CD4-positive, alpha-beta T cell (primary cell): ENCODE measurements at regions not wholly inside any gene's neighbourhood (a gene's known extent, or its start where the extent isn't known, plus 50 kb on each side); places are given as distances from the start of the nearest gene placed in this dataset.

ENCODE experiments used
- ATAC-seq: fragments of 200-7000 bp; cut with Tn5 transposase; one replicate; pipeline ENCODE4 v1.10.0; 2022; ENCODE audit warnings: mild to moderate bottlenecking; ENCODE audit not compliant: poor library complexity
- CTCF ChIA-PET: fragments of 350-600 bp; sonication (Branson Sonifier 250); formaldehyde crosslinking; loops from one replicate; lab custom pipeline; 2021; ENCODE audit warnings: antibody characterized with exemption, inconsistent platforms; lab: Charles Lee
- POLR2A ChIA-PET: fragments of 350-600 bp; sonication (Branson Sonifier 250); formaldehyde crosslinking; loops from one replicate; lab custom pipeline; 2021; ENCODE audit warnings: antibody characterized with exemption, inconsistent platforms; lab: Charles Lee
- DNase-seq, 14 experiments: peaks; one replicate each; pipeline ENCODE4 v3.0.0-alpha.2; 2013 to 2020; ENCODE audit warnings: mixed read lengths in 2 of 14
- H3K27ac ChIP-seq, 2 donors: one replicate each; pipeline versions ENCODE4 v1.5.1 to v1.7.0; 2013; ENCODE audit warnings: low read length in 2 of 2, low read depth in 1 of 2, mild to moderate bottlenecking in 1 of 2
- H3K27me3 ChIP-seq, 2 experiments: 1 replicate in 1 of 2; 2 replicates in 1 of 2; pipeline versions ENCODE4 v1.6.1 to v1.7.0; 2013; ENCODE audit warnings: low read length in 2 of 2, control low read depth in 1 of 2, mild to moderate bottlenecking in 1 of 2, moderate library complexity in 1 of 2; ENCODE audit not compliant: insufficient read depth in 2 of 2, control insufficient read depth in 1 of 2
- H3K36me3 ChIP-seq: one replicate; pipeline ENCODE4 v1.6.1; 2013; ENCODE audit warnings: low read length, control low read depth; ENCODE audit not compliant: insufficient read depth
- H3K4me1 ChIP-seq: one replicate; pipeline ENCODE4 v1.6.1; 2013; ENCODE audit warnings: low read length, control low read depth; ENCODE audit not compliant: insufficient read depth
- H3K4me3 ChIP-seq: one replicate; pipeline ENCODE4 v1.5.1; 2013; ENCODE audit warnings: mild to moderate bottlenecking, low read length, moderate library complexity
- H3K9me3 ChIP-seq, 2 experiments: 1 replicate in 1 of 2; 2 replicates in 1 of 2; pipeline versions ENCODE4 v1.6.1 to v1.7.0; 2013; ENCODE audit warnings: low read length in 2 of 2, mild to moderate bottlenecking in 2 of 2, control low read depth in 1 of 2, moderate library complexity in 1 of 2; ENCODE audit not compliant: control insufficient read depth in 1 of 2, insufficient read depth in 1 of 2
- H3K27ac Mint-ChIP-seq: one replicate; pipeline ENCODE4 v1.8.0; 2020; ENCODE audit warnings: mixed read lengths
- H3K27me3 Mint-ChIP-seq: one replicate; pipeline ENCODE4 v1.8.0; 2021; ENCODE audit warnings: mixed read lengths
- H3K36me3 Mint-ChIP-seq: one replicate; pipeline ENCODE4 v1.8.0; 2021; ENCODE audit warnings: low read depth, mixed read lengths
- H3K4me1 Mint-ChIP-seq: one replicate; pipeline ENCODE4 v1.8.0; 2021; ENCODE audit warnings: low read depth, mixed read lengths
- H3K4me3 Mint-ChIP-seq: one replicate; pipeline ENCODE4 v1.8.0; 2020; ENCODE audit warnings: mild to moderate bottlenecking, mixed read lengths
- H3K9me3 Mint-ChIP-seq: one replicate; pipeline ENCODE4 v1.8.0; 2020; ENCODE audit warnings: mixed read lengths
- intact Hi-C, 2 experiments: fragments of 100-400 bp; cut with DNase I in 1 of 2; cut with micrococcal nuclease in 1 of 2; formaldehyde crosslinking; loops; one replicate each; pipeline versions ENCODE4 v1.15.1 to v1.9.0; 2023 to 2025; cut with DNase I, micrococcal nuclease
- TF ChIP-seq, protein P1 (sequence below): fragments of 200-600 bp; IDR thresholded peaks from one replicate; pipeline ENCODE4 v1.8.0; 2022; ENCODE audit warnings: antibody characterized with exemption, mild to moderate bottlenecking

DNA sequence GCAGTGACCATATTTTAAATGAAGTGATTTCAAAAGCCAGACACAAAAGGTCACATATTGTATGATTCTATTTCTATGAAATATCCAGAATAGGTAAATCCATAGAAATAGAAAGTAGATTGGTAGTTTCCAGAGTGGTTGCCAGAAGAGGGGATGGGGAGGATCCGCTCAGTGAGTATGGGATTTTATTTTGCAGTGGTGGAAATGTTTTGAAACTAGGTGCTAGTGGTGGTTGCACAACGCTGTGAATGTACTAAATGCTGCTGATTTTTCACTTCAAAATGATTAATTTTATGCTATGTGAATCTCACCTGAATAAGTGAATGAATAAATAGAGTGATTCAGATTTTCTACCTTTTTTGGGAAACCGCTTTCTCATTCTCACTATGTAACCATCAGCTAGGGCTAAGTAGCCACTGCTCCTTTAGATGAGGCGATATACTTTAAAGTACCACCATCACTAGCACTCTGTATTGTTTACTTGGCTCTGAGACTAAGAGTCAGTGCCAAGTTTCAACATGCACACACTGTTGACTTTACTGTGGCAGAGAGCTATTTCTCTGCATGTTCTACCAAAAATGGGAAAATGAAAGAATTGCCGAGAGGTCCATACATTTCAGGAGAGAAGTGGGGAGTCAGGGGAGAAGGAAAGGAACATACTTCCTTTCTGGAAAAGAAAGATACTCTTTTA lies 90.7 kb upstream of the GOLIM4 start:
- H3K27ac Mint-ChIP-seq = no peak overlapping the region

DNA sequence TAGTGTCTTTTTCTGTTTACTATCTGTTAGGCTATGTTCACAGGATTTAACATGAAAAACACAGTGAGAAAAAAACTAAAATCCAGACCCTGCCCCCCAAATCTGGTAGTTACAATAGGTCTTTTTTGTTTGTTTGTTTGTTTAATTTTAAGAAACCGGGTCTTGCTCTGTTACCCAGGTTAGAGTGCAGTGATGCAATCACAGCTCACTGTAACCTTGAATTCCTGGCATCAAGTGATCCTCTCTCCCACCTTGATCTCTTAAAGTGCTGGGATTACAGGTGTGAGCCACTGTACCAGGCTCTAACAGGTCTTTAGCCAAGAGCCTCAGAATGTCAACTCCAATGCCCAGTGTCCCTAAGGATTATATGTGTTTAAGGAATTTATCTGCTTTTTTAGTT lies 88.0 kb upstream of the GOLIM4 start:
- CTCF ChIA-PET = no interaction called here
- POLR2A ChIA-PET = no interaction called here

More for the DNA sequence above, 90.7 kb upstream of the GOLIM4 start:
- Histone ChIP-seq H3K4me3 (no peak overlapping the region), H3K27ac (no peak overlapping the region), H3K9me3 (no peaks in the 10 kb centered on the region), H3K27me3 (no peaks in the 10 kb centered on the region), H3K36me3 (no peaks in the 10 kb centered on the region), H3K4me1 (no peaks in the 10 kb centered on the region)
- Mint-ChIP-seq H3K9me3 (no peaks in the 10 kb centered on the region), H3K4me3 (no peak overlapping the region), H3K4me1 (no peaks in the 10 kb centered on the region), H3K36me3 (no peaks in the 10 kb centered on the region), H3K27me3 (no peaks in the 10 kb centered on the region)
- no peak for DNase-seq
- TF ChIP-seq, protein P1, sequence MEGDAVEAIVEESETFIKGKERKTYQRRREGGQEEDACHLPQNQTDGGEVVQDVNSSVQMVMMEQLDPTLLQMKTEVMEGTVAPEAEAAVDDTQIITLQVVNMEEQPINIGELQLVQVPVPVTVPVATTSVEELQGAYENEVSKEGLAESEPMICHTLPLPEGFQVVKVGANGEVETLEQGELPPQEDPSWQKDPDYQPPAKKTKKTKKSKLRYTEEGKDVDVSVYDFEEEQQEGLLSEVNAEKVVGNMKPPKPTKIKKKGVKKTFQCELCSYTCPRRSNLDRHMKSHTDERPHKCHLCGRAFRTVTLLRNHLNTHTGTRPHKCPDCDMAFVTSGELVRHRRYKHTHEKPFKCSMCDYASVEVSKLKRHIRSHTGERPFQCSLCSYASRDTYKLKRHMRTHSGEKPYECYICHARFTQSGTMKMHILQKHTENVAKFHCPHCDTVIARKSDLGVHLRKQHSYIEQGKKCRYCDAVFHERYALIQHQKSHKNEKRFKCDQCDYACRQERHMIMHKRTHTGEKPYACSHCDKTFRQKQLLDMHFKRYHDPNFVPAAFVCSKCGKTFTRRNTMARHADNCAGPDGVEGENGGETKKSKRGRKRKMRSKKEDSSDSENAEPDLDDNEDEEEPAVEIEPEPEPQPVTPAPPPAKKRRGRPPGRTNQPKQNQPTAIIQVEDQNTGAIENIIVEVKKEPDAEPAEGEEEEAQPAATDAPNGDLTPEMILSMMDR = no peak
- no peak for ATAC-seq
- POLR2A ChIA-PET = no interaction called here
- intact Hi-C loops = no loop called here
- CTCF ChIA-PET = no interaction called here

DNA sequence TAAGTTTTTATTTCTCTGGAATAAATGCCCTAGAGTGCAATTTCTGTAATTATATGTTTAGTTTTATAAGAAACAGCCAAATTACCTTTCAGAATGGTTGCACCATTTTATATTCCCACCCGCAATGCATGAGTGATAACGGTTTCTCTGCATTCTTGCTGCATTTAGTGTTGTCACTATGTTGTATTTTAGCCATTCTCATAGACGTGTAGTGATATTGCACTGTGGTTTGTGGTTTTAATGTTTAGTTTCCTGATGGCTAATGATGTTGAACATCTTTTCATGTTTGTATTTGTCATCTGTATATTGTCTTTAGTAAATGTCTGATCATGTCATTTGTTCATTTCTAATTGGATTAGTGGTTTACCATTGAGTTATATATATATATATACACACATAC lies 73.0 kb upstream of the GOLIM4 start:
- Mint-ChIP-seq H3K4me1 (no peaks in the 10 kb centered on the region), H3K4me3 (no peak overlapping the region), H3K27me3 (no peaks in the 10 kb centered on the region), H3K36me3 (no peaks in the 10 kb centered on the region), H3K9me3 (no peaks in the 10 kb centered on the region), H3K27ac (no peak overlapping the region)
- ChIA-PET POLR2A (interaction anchor here (0.6 kb wide), 1 partner anchor 627 kb away, joined by 3 read pairs; no protein-coding TSS in a partner anchor), CTCF (no interaction called here)
- peaks cover 0 to 4% of the 10 kb centered on the region in 2 experiments for H3K9me3 ChIP-seq
- intact Hi-C loops = loop anchor here in 1 of 2 experiments (5.0 kb wide), 1 partner anchor 121 kb away; no protein-coding TSS in a partner anchor
- H3K27ac ChIP-seq = no peak overlapping the region
- TF ChIP-seq, protein P1 = no peak
- H3K27me3 ChIP-seq = no peaks in the 10 kb centered on the region
- no peak overlapping the region for H3K4me3 ChIP-seq
- no peaks in the 10 kb centered on the region for H3K36me3 ChIP-seq
- DNase-seq (no peak), ATAC-seq (no peak)
- no peaks in the 10 kb centered on the region for H3K4me1 ChIP-seq

More for the DNA sequence above, 88.0 kb upstream of the GOLIM4 start:
- Histone ChIP-seq H3K36me3 (no peaks in the 10 kb centered on the region), H3K27me3 (no peaks in the 10 kb centered on the region), H3K27ac (no peak overlapping the region), H3K9me3 (no peaks in the 10 kb centered on the region), H3K4me3 (no peak overlapping the region), H3K4me1 (no peaks in the 10 kb centered on the region)
- TF ChIP-seq, protein P1 = no peak
- DNase-seq = no peak
- Mint-ChIP-seq H3K9me3 (no peaks in the 10 kb centered on the region), H3K4me1 (no peaks in the 10 kb centered on the region), H3K4me3 (no peak overlapping the region), H3K36me3 (no peaks in the 10 kb centered on the region), H3K27ac (no peak overlapping the region), H3K27me3 (no peaks in the 10 kb centered on the region)
- no peak for ATAC-seq
- intact Hi-C loops = no loop called here
